A549 (cell line): ENCODE measurements at regions not wholly inside any gene's neighbourhood (a gene's known extent, or its start where the extent isn't known, plus 50 kb on each side); places are given as distances from the start of the nearest gene placed in this dataset.

ENCODE experiments used
- ATAC-seq, 2 experiments: fragments of 200-7000 bp in 1 of 2; fragments of >200 bp in 1 of 2; cut with Nextera tagmentation in 1 of 2; cut with Tn5 transposase in 1 of 2; 3 replicates each; pipeline versions ENCODE4 v1.8.0 to v1.9.1; 2018 to 2020; ENCODE audit warnings: mild to moderate bottlenecking in 1 of 2, moderate library complexity in 1 of 2
- CTCF ChIA-PET: fragments of 300-600 bp; sonication (Branson Sonifier 250); formaldehyde crosslinking; extraction: SDS; loops from one replicate; lab custom pipeline; 2021; ENCODE audit warnings: antibody characterized with exemption, inconsistent platforms; lab: Yijun Ruan, JAX
- POLR2A ChIA-PET: fragments of 350-600 bp; formaldehyde crosslinking; extraction: SDS; loops from one replicate; lab custom pipeline; 2021; ENCODE audit warnings: antibody characterized with exemption, inconsistent platforms; lab: Yijun Ruan, JAX
- DNase-seq, 2 experiments: peaks; one replicate each; pipeline versions ENCODE4 v3.0.0 to v3.0.0-alpha.2; 2011 to 2016; ENCODE audit warnings: low read depth in 1 of 2, low spot score in 1 of 2
- FAIRE-seq: peaks from 2 replicates; lab custom pipeline; 2011; peaks lifted over from hg19 to GRCh38; lab: Jason Lieb, UNC
- H3K27ac ChIP-seq, 2 experiments: fragments of >200 bp; sonication (Bioruptor Twin); formaldehyde crosslinking; 3 replicates each; pipeline ENCODE4 v1.5.1; 2016 to 2017
- H3K4me1 ChIP-seq: fragments of >200 bp; sonication (Bioruptor Twin); formaldehyde crosslinking; 3 replicates; pipeline ENCODE4 v1.6.1; 2016
- H3K4me2 ChIP-seq: fragments of >200 bp; sonication (Bioruptor Twin); formaldehyde crosslinking; 3 replicates; pipeline ENCODE4 v1.6.1; 2016
- H3K4me3 ChIP-seq: fragments of >200 bp; sonication (Bioruptor Twin); formaldehyde crosslinking; 3 replicates; pipeline ENCODE4 v1.5.1; 2016
- H3K9me3 ChIP-seq: fragments of >200 bp; sonication (Bioruptor Twin); formaldehyde crosslinking; 3 replicates; pipeline ENCODE4 v1.6.1; 2016
- BHLHE40 ChIP-seq: IDR thresholded peaks from 2 replicates; pipeline ENCODE4 v1.6.1; 2012; ENCODE audit warnings: low read depth, low read length, inconsistent platforms
- CEBPB ChIP-seq, 2 experiments: fragments of >200 bp in 1 of 2; sonication (Bioruptor Twin) in 1 of 2; formaldehyde crosslinking in 1 of 2; IDR thresholded peaks; 2 replicates each; pipeline ENCODE4 v1.6.1; 2012 to 2016
- CTCF ChIP-seq: fragments of >200 bp; sonication (Bioruptor Twin); formaldehyde crosslinking; IDR thresholded peaks from 3 replicates; pipeline ENCODE4 v1.5.1; 2016
- E2F6 ChIP-seq: IDR thresholded peaks from 2 replicates; pipeline ENCODE4 v1.6.1; 2012; ENCODE audit warnings: low read depth, borderline replicate concordance
- EHF ChIP-seq: fragments of 250-450 bp; sonication (Bioruptor Pico); IDR thresholded peaks from 2 replicates; pipeline ENCODE4 v1.5.0; 2020; ENCODE audit warnings: mild to moderate bottlenecking
- EHMT2 ChIP-seq: fragments of 200-600 bp; sonication (generic); IDR thresholded peaks from 2 replicates; pipeline ENCODE4 v1.6.1; 2016; ENCODE audit warnings: antibody characterized with exemption, low read depth, mild to moderate bottlenecking, moderate library complexity
- FOSL2 ChIP-seq, 2 experiments: fragments of 450-650 bp in 1 of 2; fragments of >200 bp in 1 of 2; sonication (Bioruptor Twin) in 1 of 2; formaldehyde crosslinking; IDR thresholded peaks; 2 replicates each; pipeline versions ENCODE4 v1.5.0 to v1.6.1; 2016 to 2020; ENCODE audit warnings: mild to moderate bottlenecking in 1 of 2, moderate library complexity in 1 of 2
- FOXS1 ChIP-seq: fragments of 250-450 bp; sonication (Bioruptor Pico); IDR thresholded peaks from 2 replicates; pipeline ENCODE4 v1.5.0; 2020; ENCODE audit warnings: mild to moderate bottlenecking, moderate library complexity
- HDAC2 ChIP-seq: fragments of 200-600 bp; sonication (generic); IDR thresholded peaks from 2 replicates; pipeline ENCODE4 v1.6.1; 2016
- HEYL ChIP-seq: fragments of 250-450 bp; sonication (Bioruptor Pico); IDR thresholded peaks from 2 replicates; pipeline ENCODE4 v1.8.0; 2021; ENCODE audit warnings: mild to moderate bottlenecking, moderate library complexity
- HOXB5 ChIP-seq: fragments of 250-450 bp; sonication (Bioruptor Pico); IDR thresholded peaks from 2 replicates; pipeline ENCODE4 v1.5.0; 2020; ENCODE audit warnings: mild to moderate bottlenecking, moderate library complexity
- JUNB ChIP-seq: fragments of >200 bp; sonication (Bioruptor Twin); formaldehyde crosslinking; IDR thresholded peaks from 2 replicates; pipeline ENCODE4 v1.6.1; 2016
- KDM5A ChIP-seq: fragments of 200-600 bp; sonication (generic); IDR thresholded peaks from 2 replicates; pipeline ENCODE4 v1.6.1; 2016; ENCODE audit warnings: antibody characterized with exemption, mild to moderate bottlenecking
- MAZ ChIP-seq: fragments of 150-350 bp; IDR thresholded peaks from 2 replicates; pipeline ENCODE4 v1.6.1; 2014; ENCODE audit warnings: antibody characterized with exemption, low read depth, low read length, borderline replicate concordance
- MYC ChIP-seq: IDR thresholded peaks from 2 replicates; pipeline ENCODE4 v1.6.1; 2012; ENCODE audit warnings: mild to moderate bottlenecking, inconsistent platforms, low read length, improper control_type of control experiment, borderline replicate concordance
- NR3C1 ChIP-seq: fragments of >200 bp; sonication (Bioruptor Twin); formaldehyde crosslinking; IDR thresholded peaks from 3 replicates; pipeline ENCODE4 v1.6.1; 2017
- PBX3 ChIP-seq: IDR thresholded peaks from 2 replicates; pipeline ENCODE4 v1.6.1; 2012
- POLR2A ChIP-seq: IDR thresholded peaks from 2 replicates; pipeline ENCODE4 v1.6.1; 2012; ENCODE audit warnings: mild to moderate bottlenecking, low read length
- RCOR1 ChIP-seq: fragments of 150-350 bp; IDR thresholded peaks from 2 replicates; pipeline ENCODE4 v1.6.1; 2014; ENCODE audit warnings: antibody characterized with exemption, low read length, low read depth
- SMC3 ChIP-seq: fragments of >200 bp; sonication (Bioruptor Twin); formaldehyde crosslinking; IDR thresholded peaks from 3 replicates; pipeline ENCODE4 v1.6.1; 2018; ENCODE audit warnings: inconsistent platforms
- TFCP2L1 ChIP-seq: fragments of 250-450 bp; sonication (Bioruptor Pico); IDR thresholded peaks from 2 replicates; pipeline ENCODE4 v1.5.0; 2021; ENCODE audit warnings: mild to moderate bottlenecking
- TP53 ChIP-seq: fragments of 250-450 bp; sonication (Bioruptor Pico); IDR thresholded peaks from 2 replicates; pipeline ENCODE4 v1.5.0; 2021; ENCODE audit warnings: mild to moderate bottlenecking, moderate library complexity
- WGBS: methylation state at CpG from one replicate; pipeline ENCODE4 v1.1.6; 2017; ENCODE audit errors: missing lambda C conversion rate; 5-methylcytosine and 5-hydroxymethylcytosine counted together
- TF ChIP-seq, protein P1 (sequence below): fragments of 200-600 bp; sonication (generic); IDR thresholded peaks from 2 replicates; pipeline ENCODE4 v1.6.1; 2016; ENCODE audit warnings: antibody characterized with exemption, mild to moderate bottlenecking, moderate library complexity
- TF ChIP-seq, protein P2 (sequence below): fragments of 150-350 bp; IDR thresholded peaks from 2 replicates; pipeline ENCODE4 v1.6.1; 2014; ENCODE audit warnings: low read depth, mild to moderate bottlenecking, low read length

- TF ChIP-seq CTCF (no peak), SMC3 (no peak)
- TF ChIP-seq, all 56 proteins: peak for 0
These were observed 289.3 kb downstream of the MAP2K6 start (continued) for GRCh38 chr17:69703751-69704150.

GRCh38 chr17:69704935-69705334 is 290.4 kb downstream of the MAP2K6 start:
- ChIA-PET POLR2A (no interaction called here), CTCF (no interaction called here)
- Histone ChIP-seq H3K4me3 (no peak overlapping the region), H3K27ac (no peak overlapping the region), H3K9me3 (peaks cover 7% of the 10 kb centered on the region; the same call in 1 of the 3 replicates), H3K4me2 (no peak overlapping the region), H3K4me1 (no peaks in the 10 kb centered on the region)
- FAIRE-seq = peak; percentile 43
- ATAC-seq = no peak
- no peak for DNase-seq
- no peak for TF ChIP-seq PBX3
- no peak for TF ChIP-seq EHMT2
- TF ChIP-seq JUNB = no peak
- no peak for TF ChIP-seq EHF (CRISPR knock-in tag)
- TF ChIP-seq, protein P1, sequence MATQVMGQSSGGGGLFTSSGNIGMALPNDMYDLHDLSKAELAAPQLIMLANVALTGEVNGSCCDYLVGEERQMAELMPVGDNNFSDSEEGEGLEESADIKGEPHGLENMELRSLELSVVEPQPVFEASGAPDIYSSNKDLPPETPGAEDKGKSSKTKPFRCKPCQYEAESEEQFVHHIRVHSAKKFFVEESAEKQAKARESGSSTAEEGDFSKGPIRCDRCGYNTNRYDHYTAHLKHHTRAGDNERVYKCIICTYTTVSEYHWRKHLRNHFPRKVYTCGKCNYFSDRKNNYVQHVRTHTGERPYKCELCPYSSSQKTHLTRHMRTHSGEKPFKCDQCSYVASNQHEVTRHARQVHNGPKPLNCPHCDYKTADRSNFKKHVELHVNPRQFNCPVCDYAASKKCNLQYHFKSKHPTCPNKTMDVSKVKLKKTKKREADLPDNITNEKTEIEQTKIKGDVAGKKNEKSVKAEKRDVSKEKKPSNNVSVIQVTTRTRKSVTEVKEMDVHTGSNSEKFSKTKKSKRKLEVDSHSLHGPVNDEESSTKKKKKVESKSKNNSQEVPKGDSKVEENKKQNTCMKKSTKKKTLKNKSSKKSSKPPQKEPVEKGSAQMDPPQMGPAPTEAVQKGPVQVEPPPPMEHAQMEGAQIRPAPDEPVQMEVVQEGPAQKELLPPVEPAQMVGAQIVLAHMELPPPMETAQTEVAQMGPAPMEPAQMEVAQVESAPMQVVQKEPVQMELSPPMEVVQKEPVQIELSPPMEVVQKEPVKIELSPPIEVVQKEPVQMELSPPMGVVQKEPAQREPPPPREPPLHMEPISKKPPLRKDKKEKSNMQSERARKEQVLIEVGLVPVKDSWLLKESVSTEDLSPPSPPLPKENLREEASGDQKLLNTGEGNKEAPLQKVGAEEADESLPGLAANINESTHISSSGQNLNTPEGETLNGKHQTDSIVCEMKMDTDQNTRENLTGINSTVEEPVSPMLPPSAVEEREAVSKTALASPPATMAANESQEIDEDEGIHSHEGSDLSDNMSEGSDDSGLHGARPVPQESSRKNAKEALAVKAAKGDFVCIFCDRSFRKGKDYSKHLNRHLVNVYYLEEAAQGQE = no peak
- no peak for TF ChIP-seq MYC
- TF ChIP-seq FOXS1 (CRISPR knock-in tag) = no peak
- no peak for TF ChIP-seq HOXB5 (CRISPR knock-in tag)
- no peak for TF ChIP-seq NR3C1
- no peak for TF ChIP-seq FOSL2 (IDR thresholded peaks at IDR 0.05)
- no peak for TF ChIP-seq FOSL2 (CRISPR knock-in tag; IDR thresholded peaks at IDR 0.05)
- 58% methylated on average over 1 of the region's 1 CpG for WGBS

DNA sequence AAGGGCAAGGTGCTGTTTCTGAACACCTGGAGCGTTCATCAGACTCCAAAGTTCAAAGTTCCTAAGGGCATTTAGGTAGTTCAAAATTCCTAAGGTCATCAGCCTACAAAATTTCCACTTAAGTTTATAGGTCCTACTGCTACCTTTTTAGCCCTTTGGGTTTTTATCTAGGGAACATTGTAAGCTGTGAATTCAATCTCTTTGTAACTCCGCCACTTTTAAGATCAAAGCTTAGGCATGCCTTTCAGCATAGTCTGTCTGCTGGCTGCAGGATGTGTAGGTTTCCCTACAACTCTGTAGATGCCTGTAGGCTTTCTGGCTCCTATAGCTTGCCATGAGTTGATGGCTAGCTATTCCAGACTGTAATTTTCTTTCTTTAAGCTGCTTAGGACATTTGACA is 291.6 kb downstream of the MAP2K6 start:
- TF ChIP-seq HDAC2 = no peak
- TF ChIP-seq CEBPB (IDR thresholded peaks at IDR 0.05) = no peak
- no peak for TF ChIP-seq TFCP2L1 (CRISPR knock-in tag)
- Histone ChIP-seq H3K4me2 (no peak overlapping the region), H3K27ac (no peak overlapping the region), H3K9me3 (no peaks in the 10 kb centered on the region), H3K4me1 (peaks cover 5% of the 10 kb centered on the region; the same call in 2 of the 3 replicates), H3K4me3 (no peak overlapping the region)
- DNase-seq (no peak), ATAC-seq (no peak), FAIRE-seq (no peak)
- ChIA-PET POLR2A (no interaction called here), CTCF (interaction anchor here (1.3 kb wide), 1 partner anchor 50 kb away, joined by 4 read pairs; no protein-coding TSS in a partner anchor)
- 86% methylated on average over 2 of the region's 2 CpGs for WGBS

DNA sequence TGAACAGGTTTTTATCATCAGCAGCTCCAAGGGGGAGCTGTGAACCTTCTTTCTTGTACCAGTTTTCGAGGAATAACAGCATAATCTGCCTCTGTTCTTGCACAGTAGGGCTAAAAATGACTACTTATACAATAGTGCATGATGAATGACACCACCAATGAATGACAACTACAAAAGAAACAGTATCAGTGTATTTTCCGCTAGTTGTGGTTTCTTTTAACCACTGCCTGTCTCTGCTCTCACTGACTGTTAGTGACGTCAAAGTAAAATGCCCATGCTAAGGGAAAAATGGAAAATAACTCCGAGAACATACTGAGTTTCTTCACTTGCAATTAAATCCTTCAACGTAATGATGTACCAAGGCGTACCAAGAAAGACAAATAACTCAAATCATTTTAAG is 294.9 kb downstream of the MAP2K6 start:
- FAIRE-seq (no peak), ATAC-seq (no peak), DNase-seq (no peak)
- Histone ChIP-seq H3K9me3 (no peaks in the 10 kb centered on the region), H3K4me3 (no peak overlapping the region), H3K4me2 (no peak overlapping the region), H3K4me1 (peaks cover 38% of the 10 kb centered on the region), H3K27ac (no peak overlapping the region)
- TF ChIP-seq EHF (CRISPR knock-in tag) (no peak), KDM5A (no peak), E2F6 (no peak), HEYL (CRISPR knock-in tag) (no peak), MAZ (no peak), RCOR1 (no peak), TP53 (CRISPR knock-in tag) (no peak), POLR2A (no peak), BHLHE40 (no peak)
- TF ChIP-seq, protein P2, sequence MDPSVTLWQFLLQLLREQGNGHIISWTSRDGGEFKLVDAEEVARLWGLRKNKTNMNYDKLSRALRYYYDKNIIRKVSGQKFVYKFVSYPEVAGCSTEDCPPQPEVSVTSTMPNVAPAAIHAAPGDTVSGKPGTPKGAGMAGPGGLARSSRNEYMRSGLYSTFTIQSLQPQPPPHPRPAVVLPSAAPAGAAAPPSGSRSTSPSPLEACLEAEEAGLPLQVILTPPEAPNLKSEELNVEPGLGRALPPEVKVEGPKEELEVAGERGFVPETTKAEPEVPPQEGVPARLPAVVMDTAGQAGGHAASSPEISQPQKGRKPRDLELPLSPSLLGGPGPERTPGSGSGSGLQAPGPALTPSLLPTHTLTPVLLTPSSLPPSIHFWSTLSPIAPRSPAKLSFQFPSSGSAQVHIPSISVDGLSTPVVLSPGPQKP = no peak
- POLR2A ChIA-PET = no interaction called here
- WGBS = 77% methylated on average over 6 of the region's 6 CpGs
- CTCF ChIA-PET = no interaction called here
